Mucosa of rectum (tissue), 2 donors: ENCODE measurements at regions not wholly inside any gene's neighbourhood (a gene's known extent, or its start where the extent isn't known, plus 50 kb on each side); places are given as distances from the start of the nearest gene placed in this dataset.

Experiments
- H3K27ac ChIP-seq, 2 donors: one replicate each; pipeline ENCODE4 v1.7.0; 2013; ENCODE audit warnings: inconsistent platforms in 2 of 2, low read depth in 2 of 2, low read length in 2 of 2
- H3K27me3 ChIP-seq, 2 donors: one replicate each; pipeline ENCODE4 v1.7.0; 2013; ENCODE audit warnings: low read length in 2 of 2; ENCODE audit not compliant: control insufficient read depth in 2 of 2, insufficient read depth in 2 of 2
- H3K36me3 ChIP-seq, 2 donors: one replicate each; pipeline ENCODE4 v1.7.0; 2013; ENCODE audit warnings: low read length in 2 of 2; ENCODE audit not compliant: control insufficient read depth in 2 of 2, insufficient read depth in 2 of 2
- H3K4me1 ChIP-seq, 2 donors: one replicate each; pipeline ENCODE4 v1.7.0; 2013; ENCODE audit warnings: low read length in 2 of 2, mild to moderate bottlenecking in 1 of 2; ENCODE audit not compliant: control insufficient read depth in 2 of 2, insufficient read depth in 2 of 2
- H3K4me3 ChIP-seq, 2 donors: one replicate each; pipeline ENCODE4 v1.7.0; 2013; ENCODE audit warnings: low read length in 2 of 2
- H3K9ac ChIP-seq, 2 donors: one replicate each; pipeline ENCODE4 v1.7.0; 2013; ENCODE audit warnings: low read length in 2 of 2, low read depth in 1 of 2, mild to moderate bottlenecking in 1 of 2
- H3K9me3 ChIP-seq, 2 donors: one replicate each; pipeline ENCODE4 v1.7.0; 2013; ENCODE audit warnings: low read length in 2 of 2; ENCODE audit not compliant: control insufficient read depth in 2 of 2
- donor health status: healthy.
- donor health status: Normal muscosa, but diverticular disease.

DNA sequence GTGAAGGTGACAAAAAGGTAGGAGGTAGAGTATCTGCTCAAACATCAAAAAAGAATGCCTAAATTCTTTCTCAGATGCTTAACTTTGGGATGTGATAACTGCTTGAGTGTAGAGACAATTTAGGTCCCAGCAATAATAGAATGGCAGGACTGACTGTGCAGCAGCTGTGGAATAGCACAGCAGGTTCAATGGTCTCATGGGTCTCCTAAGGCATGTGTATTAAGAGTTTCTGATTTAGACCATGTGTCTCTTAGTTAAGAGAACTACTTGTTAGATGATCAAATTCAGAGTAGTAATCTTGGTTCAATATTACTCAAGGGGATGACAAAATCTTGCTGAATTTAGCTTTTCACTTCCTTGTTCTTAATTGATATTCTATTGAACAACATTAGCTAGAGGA is 72.0 kb downstream of the ALX1 start:
- Histone ChIP-seq H3K4me1 (no peaks in the 10 kb centered on the region), H3K27ac (no peak overlapping the region), H3K36me3 (no peaks in the 10 kb centered on the region), H3K9me3 (no peaks in the 10 kb centered on the region), H3K27me3 (no peaks in the 10 kb centered on the region), H3K9ac (no peak overlapping the region), H3K4me3 (no peak overlapping the region)

DNA sequence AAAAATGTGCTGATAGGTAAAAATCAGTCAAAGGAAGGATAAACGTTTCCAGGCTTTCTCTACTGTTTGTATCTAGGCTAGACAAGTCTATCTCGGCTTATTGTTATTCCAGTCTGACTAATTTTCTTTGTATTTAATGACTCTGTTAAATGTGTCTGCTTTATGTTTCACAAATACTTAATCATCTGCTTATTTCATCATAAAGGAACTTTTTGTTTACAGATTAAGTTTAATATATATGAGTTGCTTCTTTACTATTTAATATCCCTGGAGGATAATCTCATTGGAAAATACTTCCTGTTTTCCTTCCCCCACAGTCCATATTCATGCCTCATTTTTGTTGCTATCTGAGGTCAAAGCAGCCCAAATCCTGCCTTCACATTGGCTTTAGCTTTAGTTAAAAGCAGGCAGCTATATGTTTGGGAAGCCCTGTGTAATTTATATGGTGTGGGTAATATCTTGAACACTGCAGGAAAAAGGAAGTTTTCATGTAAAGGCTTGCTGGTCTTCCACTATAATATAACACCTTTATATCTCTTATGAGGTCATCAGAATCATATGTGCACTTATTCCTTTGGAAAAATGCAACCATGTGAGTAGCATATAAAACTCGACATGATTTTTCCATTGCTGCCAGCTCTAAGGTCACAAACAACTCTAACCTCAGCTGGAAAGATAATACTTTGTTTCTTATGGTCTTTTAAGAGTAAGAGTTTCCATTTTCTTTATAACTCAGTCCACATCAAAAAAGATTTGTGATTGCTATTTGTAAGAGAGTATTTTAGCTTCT is 76.8 kb downstream of the ALX1 start:
- Histone ChIP-seq H3K9ac (no peak overlapping the region), H3K36me3 (no peaks in the 10 kb centered on the region), H3K27me3 (no peaks in the 10 kb centered on the region), H3K4me1 (peaks cover 0 to 2% of the 10 kb centered on the region in 2 donors), H3K9me3 (no peaks in the 10 kb centered on the region), H3K4me3 (no peak overlapping the region), H3K27ac (no peak overlapping the region)

DNA sequence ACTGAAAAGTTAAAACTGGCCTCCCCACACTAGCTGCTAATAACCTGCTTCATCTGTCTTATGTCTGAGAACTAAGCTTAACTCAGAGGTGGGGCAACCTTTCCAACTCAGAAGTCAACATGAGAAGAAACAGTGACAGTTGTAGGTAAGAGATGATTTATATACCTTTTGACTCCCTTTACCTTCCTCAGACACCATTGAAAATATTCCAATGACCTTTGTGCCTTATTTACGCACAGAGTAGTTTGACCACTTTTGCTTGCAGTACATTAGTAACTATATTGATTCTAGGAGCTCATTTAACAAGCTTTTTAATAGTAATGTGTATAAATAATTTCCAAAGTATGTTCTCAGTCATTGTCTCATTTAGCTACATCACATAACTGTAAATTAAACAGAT is 77.6 kb downstream of the ALX1 start:
- Histone ChIP-seq H3K27ac (no peak overlapping the region), H3K27me3 (no peaks in the 10 kb centered on the region), H3K9me3 (no peaks in the 10 kb centered on the region), H3K9ac (no peak overlapping the region), H3K4me1 (peaks cover 0 to 2% of the 10 kb centered on the region in 2 donors), H3K36me3 (no peaks in the 10 kb centered on the region), H3K4me3 (no peak overlapping the region)

DNA sequence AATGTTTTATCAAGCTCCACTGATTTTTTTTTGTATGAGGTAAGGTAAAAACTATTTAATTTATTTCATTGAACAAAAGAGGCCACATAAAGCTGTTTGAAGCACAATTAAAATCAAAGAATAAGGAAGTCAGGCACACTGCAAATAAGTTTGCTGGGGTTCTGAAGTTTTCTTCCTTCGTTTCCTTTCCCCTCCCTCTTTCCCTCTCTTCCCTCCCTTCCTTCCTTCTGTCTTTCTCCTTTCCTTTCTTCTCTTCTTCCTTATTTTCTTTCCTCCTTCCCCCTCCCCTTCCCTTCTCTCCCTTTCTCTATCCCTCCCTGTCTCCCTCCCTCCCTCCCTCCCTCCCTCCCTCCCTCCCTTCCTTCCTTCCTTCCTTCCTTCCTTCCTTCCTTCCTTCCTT is 78.7 kb downstream of the ALX1 start:
- H3K4me3 ChIP-seq = no peak overlapping the region
- H3K4me1 ChIP-seq = peaks cover 0 to 2% of the 10 kb centered on the region in 2 donors
- H3K27me3 ChIP-seq = no peaks in the 10 kb centered on the region
- H3K27ac ChIP-seq = no peak overlapping the region
- H3K9ac ChIP-seq = no peak overlapping the region
- H3K9me3 ChIP-seq = no peaks in the 10 kb centered on the region
- no peaks in the 10 kb centered on the region for H3K36me3 ChIP-seq

DNA sequence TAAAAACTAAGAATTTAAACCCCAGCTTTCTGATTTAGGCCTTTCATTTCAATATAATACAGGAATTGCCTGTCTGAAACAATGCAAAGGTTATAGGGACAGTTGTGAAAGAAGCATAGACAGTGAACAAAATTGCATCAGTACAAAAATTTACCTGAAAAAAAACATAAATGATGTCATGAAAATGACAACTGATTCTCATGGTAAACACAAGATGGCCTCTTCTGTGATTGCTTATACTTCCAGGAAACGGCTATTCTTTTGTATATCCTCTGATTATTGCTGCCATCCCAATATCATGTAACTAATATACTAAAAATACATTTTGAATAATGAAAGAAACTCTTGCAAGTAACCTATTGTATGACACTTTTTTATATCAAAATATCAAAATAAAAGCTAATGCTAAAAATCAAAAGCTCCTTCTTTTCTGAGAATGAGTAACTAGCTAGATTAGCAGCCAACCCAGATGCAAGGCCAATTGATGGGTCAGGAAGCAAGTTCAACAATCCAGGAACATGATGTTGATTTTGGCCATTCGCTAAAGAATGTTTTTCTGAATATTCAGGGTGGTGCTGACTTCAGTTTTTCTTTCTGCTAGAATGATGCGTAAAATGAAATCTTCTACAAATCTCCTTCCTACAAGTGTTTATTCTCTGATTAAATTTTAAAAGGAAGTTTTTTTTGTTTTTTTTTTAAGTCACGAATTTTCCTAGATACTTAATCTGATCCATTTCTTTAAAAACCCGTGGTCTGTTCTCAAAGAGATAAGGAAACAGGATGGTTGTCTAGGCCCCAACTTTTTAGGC is 83.6 kb downstream of the ALX1 start:
- Histone ChIP-seq H3K9ac (no peak overlapping the region), H3K36me3 (no peaks in the 10 kb centered on the region), H3K27ac (no peak overlapping the region), H3K4me1 (no peaks in the 10 kb centered on the region), H3K4me3 (no peak overlapping the region), H3K9me3 (peaks cover 0 to 2% of the 10 kb centered on the region in 2 donors), H3K27me3 (no peaks in the 10 kb centered on the region)

DNA sequence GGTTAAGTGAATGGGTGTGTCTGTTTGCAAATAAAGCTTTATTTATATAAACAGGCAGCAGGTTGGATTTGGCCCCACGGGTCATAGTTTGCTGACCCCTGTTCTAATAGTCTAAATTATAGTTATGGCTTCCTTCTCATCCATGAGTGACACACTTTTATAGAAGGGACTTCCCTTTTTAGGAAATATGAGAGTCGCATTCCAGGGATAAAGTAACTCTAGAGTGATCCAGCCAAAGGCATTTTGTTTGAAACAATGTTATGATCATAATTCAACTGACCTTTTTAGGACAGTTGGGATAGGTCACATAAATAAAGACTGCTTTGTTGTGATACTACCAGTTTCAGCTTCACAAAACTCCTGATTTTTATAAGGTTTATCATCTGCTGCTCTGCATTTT is 87.9 kb downstream of the ALX1 start:
- Histone ChIP-seq H3K9me3 (peaks cover 0 to 2% of the 10 kb centered on the region in 2 donors), H3K9ac (no peak overlapping the region), H3K36me3 (no peaks in the 10 kb centered on the region), H3K27ac (no peak overlapping the region), H3K4me3 (no peak overlapping the region), H3K27me3 (no peaks in the 10 kb centered on the region), H3K4me1 (no peaks in the 10 kb centered on the region)

DNA sequence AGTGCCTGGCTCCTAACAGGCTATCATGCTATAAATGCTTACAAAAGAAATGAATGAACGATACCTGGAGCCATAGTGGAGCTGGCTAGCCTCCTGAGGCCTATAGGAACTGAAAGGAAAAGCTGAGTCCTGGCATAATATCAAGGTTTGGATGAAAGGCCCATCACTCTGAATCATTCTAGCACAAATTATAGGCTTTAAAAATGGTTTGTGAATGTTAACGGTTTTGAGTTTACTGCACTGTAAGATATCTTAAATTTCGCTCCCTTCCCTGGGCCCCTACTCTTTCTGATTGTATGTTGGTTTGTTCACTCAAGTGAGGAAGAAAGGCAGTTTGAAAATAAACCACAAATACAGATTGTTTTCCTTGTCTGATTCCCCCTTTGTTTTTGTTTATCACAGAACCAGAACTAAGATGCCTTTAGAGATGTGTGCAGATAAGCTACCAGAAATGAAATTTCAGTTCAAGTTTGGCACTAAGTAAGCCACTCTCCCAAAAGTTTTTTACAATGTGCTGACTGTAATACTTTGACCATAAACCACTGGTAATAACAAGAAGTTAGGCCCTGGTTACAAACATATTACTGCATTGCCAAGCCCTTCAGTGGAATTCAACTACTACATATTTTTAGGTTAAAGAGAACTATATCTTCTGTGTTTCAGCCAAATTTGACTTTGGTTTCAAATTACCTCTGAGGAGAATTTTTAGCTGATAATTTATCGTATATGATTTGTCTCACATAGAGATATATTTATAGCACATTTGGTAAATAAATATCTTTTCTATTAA is 89.5 kb downstream of the ALX1 start:
- Histone ChIP-seq H3K36me3 (no peaks in the 10 kb centered on the region), H3K4me1 (no peaks in the 10 kb centered on the region), H3K27me3 (no peaks in the 10 kb centered on the region), H3K27ac (no peak overlapping the region), H3K9me3 (peaks cover 0 to 2% of the 10 kb centered on the region in 2 donors), H3K9ac (no peak overlapping the region), H3K4me3 (no peak overlapping the region)

DNA sequence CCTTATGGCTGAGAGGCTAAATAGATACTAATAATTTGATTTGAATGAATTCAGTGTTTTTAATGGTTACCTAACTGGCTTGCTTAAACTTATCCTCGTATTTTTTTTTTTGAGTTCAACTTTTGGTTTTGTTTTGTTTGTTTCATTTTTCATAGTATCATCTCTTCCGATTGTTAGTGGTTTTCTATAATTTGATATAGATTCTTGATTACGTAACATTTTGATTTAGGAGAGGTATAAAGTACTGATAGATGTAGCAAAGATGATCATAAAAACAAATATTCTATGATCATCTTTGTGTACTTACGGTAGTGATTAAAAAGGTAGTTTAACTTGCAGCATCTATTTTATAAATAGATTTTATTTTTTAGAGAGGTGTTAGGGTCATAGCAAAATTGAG is 93.0 kb downstream of the ALX1 start:
- Histone ChIP-seq H3K27me3 (no peaks in the 10 kb centered on the region), H3K9me3 (no peaks in the 10 kb centered on the region), H3K36me3 (no peaks in the 10 kb centered on the region), H3K4me3 (no peak overlapping the region), H3K27ac (no peak overlapping the region), H3K9ac (no peak overlapping the region), H3K4me1 (no peaks in the 10 kb centered on the region)

DNA sequence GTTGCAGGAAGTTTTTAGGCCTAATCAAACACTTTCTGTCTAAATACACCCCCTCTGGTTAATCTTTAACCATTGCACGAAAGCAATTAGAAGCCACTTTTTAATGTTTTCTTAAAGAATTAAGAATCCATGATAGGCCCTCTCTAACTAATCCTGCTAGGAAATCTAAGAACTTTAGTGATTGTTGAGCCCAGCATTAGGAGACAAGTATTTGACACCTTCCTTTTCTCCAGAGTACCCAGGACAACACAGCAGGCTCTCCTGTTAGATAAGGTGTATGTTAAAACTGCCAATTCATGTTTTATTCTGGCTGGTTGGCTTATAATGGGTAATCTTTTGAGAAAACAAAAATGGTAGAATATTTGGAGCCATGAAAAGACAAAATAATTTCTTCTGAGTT is 95.0 kb downstream of the ALX1 start:
- H3K27me3 ChIP-seq = no peaks in the 10 kb centered on the region
- no peaks in the 10 kb centered on the region for H3K4me1 ChIP-seq
- no peaks in the 10 kb centered on the region for H3K9me3 ChIP-seq

DNA sequence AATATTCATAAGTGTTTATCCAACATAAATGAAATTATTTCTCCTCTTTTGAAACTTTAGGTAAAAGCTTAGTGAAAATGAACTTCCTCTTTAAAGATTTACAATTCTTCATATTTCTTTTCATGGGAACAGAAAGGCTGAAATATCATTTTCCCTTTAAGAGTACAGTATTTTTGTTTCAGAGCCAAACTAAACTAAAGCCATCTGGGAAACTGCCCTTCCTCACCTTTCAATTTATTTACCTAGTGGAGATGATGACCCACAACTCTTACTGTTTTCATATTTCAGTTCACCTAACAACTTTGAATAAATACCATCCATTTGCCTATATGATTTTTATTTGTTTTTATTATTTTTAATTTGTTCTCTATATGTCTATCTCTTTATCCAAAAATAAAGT is 105.4 kb downstream of the ALX1 start:
- no peak overlapping the region for H3K9ac ChIP-seq
- H3K4me3 ChIP-seq = no peak overlapping the region
- H3K27me3 ChIP-seq = no peaks in the 10 kb centered on the region
- H3K4me1 ChIP-seq = no peaks in the 10 kb centered on the region
- no peak overlapping the region for H3K27ac ChIP-seq
- H3K9me3 ChIP-seq = no peaks in the 10 kb centered on the region
- no peaks in the 10 kb centered on the region for H3K36me3 ChIP-seq

More for the DNA sequence above, 95.0 kb downstream of the ALX1 start:
- H3K36me3 ChIP-seq = no peaks in the 10 kb centered on the region
- H3K4me3 ChIP-seq = no peak overlapping the region
- no peak overlapping the region for H3K9ac ChIP-seq
- H3K27ac ChIP-seq = no peak overlapping the region
